ENCODE measurements at regions not wholly inside any gene's neighbourhood (a gene's known extent, or its start where the extent isn't known, plus 50 kb on each side); places are given as distances from the start of the nearest gene placed in this dataset.

DNA sequence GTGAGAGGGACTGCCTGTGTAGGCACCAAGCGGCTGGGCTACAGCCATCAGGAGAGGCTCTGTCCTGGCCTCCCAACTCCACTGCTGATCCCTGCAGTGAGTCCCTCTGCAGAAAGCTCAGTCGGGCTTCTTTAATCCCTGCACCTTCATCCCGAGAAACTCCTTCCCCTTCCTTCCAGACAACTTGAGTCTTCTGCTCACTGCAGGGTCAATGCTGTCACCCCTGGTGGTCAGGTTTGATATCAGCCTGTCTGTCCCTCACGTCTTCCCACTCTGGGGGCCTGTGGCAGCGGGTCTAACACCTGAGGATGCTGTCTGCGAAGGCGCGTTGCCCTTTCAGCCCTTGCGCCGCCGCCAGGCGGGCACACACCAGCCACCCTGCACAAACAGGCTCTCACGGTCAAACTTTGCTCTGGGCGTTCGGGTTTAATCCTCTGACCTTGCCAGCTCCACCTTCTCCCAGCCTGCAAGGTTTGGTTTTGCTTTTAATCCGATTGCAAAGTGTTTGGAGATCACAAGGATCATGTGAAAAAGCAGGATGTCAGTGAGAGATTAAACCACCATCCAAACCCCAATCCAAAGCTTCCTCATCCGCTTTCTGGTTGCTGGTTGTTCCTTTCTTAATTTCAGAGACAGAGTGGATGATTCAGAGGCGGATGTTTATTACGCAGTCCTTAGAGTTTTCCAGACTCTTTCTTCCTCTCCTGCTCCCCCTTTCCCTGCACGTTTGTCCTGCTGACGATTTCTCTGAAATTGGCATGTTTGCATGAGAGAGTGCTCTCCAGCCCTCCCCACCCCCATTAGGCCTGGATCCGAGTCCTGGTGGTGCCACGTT, 74.8 kb upstream of the SLC34A2 start:
- no peak overlapping the region for H3K4me2 ChIP-seq (ENCODE audit: low read length)
- no peak overlapping the region for H3K4me3 ChIP-seq (ENCODE audit: low read length)
- H3K4me1 ChIP-seq (ENCODE audit: control insufficient read depth, insufficient read depth, low read length): no peaks in the 10 kb centered on the region
- H3K9ac ChIP-seq (ENCODE audit: low read depth, low read length): no peak overlapping the region
- no peaks in the 10 kb centered on the region for H3K9me3 ChIP-seq (replicated peaks; ENCODE audit: low read length)
- no peaks in the 10 kb centered on the region for H3K36me3 ChIP-seq (ENCODE audit: insufficient read depth, low read length)
- H3K27me3 ChIP-seq (ENCODE audit: control insufficient read depth, insufficient read depth, low read length): peaks cover 3% of the 10 kb centered on the region

DNA sequence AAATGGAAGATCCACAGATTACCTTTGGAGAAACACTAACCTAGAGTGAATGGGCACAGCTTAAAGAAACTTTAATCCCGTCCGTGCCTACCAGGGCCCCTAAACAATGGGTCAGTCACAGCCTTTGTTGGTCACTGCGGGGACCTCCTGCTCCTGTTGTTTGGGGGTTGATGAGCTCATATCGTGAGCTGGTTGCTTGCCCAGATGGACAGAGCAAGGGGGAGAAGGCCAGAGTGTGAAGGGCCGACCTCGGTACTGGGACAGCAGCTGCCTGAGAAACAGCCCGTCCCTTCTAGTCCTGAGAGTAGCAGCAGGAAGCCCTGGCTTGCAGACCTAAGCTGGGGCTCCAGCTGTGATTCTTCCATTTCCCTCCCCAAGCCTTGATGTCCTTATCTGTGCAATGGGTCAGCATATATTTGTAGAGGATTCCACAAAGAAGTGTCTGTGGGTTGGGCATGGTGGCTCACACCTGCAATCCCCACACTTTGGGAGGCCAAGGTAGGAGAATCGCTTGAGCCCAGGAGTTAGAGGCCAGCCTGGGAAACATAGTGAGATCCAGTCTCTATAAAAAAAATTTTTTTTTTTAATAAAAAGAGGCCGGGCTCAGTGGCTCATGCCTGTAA, 69.6 kb upstream of the SLC34A2 start:
- Histone ChIP-seq H3K36me3 (ENCODE audit: insufficient read depth, low read length) (no peaks in the 10 kb centered on the region), H3K4me1 (ENCODE audit: control insufficient read depth, insufficient read depth, low read length) (no peaks in the 10 kb centered on the region), H3K9me3 (replicated peaks; ENCODE audit: low read length) (no peaks in the 10 kb centered on the region), H3K4me3 (ENCODE audit: low read length) (no peak overlapping the region), H3K27me3 (ENCODE audit: control insufficient read depth, insufficient read depth, low read length) (peaks cover 3% of the 10 kb centered on the region), H3K4me2 (ENCODE audit: low read length) (no peak overlapping the region), H3K9ac (ENCODE audit: low read depth, low read length) (no peak overlapping the region)

DNA sequence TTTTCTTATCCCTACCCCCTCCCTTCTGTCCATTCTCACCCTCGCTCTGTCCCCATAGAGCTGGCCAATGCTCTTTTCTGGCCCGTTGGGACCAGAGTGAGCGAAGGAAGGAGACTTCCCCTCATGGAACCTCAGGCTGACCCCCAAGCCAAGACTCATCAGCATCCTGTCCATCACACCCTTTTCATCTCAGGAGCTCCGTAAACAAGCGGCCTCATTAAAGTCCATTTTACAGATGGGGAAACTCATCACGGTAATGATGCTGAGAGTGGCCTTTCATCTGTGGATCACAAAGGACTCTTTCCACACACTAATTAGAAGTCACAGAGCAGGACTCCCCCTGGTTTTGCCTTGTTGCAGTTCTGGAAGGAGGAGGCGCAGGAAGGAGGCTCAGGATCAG, 67.4 kb upstream of the SLC34A2 start:
- H3K9me3 ChIP-seq (replicated peaks; ENCODE audit: low read length): no peaks in the 10 kb centered on the region
- peaks cover 3% of the 10 kb centered on the region for H3K27me3 ChIP-seq (ENCODE audit: control insufficient read depth, insufficient read depth, low read length)
- no peaks in the 10 kb centered on the region for H3K36me3 ChIP-seq (ENCODE audit: insufficient read depth, low read length)
- H3K4me1 ChIP-seq (ENCODE audit: control insufficient read depth, insufficient read depth, low read length): no peaks in the 10 kb centered on the region
- H3K4me3 ChIP-seq (ENCODE audit: low read length): no peak overlapping the region
- H3K9ac ChIP-seq (ENCODE audit: low read depth, low read length): no peak overlapping the region
- H3K4me2 ChIP-seq (ENCODE audit: low read length): no peak overlapping the region

DNA sequence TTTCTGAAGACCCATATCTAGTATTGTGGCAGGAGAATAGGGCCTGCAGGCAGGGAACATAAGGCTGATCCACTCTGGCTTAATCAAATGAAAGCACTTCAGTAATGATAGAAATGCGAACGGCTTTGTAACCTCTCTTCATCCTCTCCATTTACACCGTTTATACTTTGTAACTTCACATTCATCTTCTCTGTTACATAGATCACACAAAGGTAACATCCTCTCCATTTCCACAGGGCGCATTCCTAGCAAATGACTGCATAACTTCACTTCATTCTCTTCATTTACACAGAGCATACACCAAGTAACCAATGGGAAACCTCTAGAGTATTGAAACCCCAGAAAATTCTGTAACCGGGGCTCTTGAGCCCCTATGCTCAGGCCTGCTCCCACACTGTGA, 65.5 kb upstream of the SLC34A2 start:
- no peaks in the 10 kb centered on the region for H3K4me1 ChIP-seq (ENCODE audit: control insufficient read depth, insufficient read depth, low read length)
- no peak overlapping the region for H3K9ac ChIP-seq (ENCODE audit: low read depth, low read length)
- H3K4me2 ChIP-seq (ENCODE audit: low read length): no peak overlapping the region
- H3K27me3 ChIP-seq (ENCODE audit: control insufficient read depth, insufficient read depth, low read length): peaks cover 3% of the 10 kb centered on the region
- no peaks in the 10 kb centered on the region for H3K36me3 ChIP-seq (ENCODE audit: insufficient read depth, low read length)
- H3K4me3 ChIP-seq (ENCODE audit: low read length): no peak overlapping the region
- no peaks in the 10 kb centered on the region for H3K9me3 ChIP-seq (replicated peaks; ENCODE audit: low read length)

DNA sequence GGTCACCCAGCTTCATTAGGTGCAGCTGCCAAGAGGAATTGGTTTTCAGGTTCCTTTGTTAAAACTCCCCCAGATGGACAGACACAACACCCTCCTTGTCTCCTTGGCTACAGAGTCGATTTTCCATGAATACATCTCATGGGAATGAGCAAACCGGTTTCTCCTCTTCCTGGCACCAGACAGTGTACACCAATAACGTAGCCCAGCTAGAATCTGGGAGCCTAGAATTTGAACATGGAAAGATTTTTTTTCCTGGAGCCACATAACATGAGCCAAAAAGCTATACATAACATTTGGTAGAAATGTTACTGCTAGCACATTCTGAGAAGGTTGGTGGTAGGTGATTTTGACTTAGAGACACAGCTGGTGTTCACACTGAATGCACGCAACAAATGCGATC, 62.9 kb upstream of the SLC34A2 start:
- H3K4me2 ChIP-seq (ENCODE audit: low read length): no peak overlapping the region
- no peaks in the 10 kb centered on the region for H3K4me1 ChIP-seq (ENCODE audit: control insufficient read depth, insufficient read depth, low read length)
- no peaks in the 10 kb centered on the region for H3K9me3 ChIP-seq (replicated peaks; ENCODE audit: low read length)
- no peaks in the 10 kb centered on the region for H3K36me3 ChIP-seq (ENCODE audit: insufficient read depth, low read length)
- no peak overlapping the region for H3K4me3 ChIP-seq (ENCODE audit: low read length)
- H3K9ac ChIP-seq (ENCODE audit: low read depth, low read length): no peak overlapping the region
- H3K27me3 ChIP-seq (ENCODE audit: control insufficient read depth, insufficient read depth, low read length): peaks cover 3% of the 10 kb centered on the region
